ENCODE measurements at regions not wholly inside any gene's neighbourhood (a gene's known extent, or its start where the extent isn't known, plus 50 kb on each side); places are given as distances from the start of the nearest gene placed in this dataset.

DNA sequence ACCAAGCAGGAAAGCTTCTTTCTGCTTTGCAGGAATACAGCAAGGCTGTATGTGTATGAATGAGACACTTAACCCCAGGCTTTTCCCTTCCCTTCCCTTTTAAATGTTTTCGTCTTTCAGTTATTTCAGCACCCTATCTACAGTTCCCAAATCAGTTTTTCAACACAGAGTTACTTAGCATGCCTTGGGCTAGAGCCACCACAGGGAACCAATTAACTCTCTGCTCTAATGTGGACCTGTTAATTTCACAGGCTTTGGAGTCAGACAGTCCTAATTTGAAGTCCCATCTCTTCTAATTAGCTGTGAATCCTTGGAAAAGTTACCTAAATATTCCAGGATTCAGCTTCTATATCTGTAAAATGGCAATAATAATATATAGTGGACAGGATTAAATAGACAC is 89.2 kb upstream of the REG3A start:
- no peak for DNase-seq (ENCODE audit: low read depth in 1 of 2, low spot score in 1 of 2)
- Histone ChIP-seq H3K4me3 (replicated peaks; ENCODE audit: insufficient read depth, low read length) (no peak overlapping the region), H3K27ac (replicated peaks) (no peak overlapping the region), H3K27me3 (ENCODE audit: insufficient read depth, poor library complexity, severe bottlenecking) (no peaks in the 10 kb centered on the region)
- TF ChIP-seq POLR2AphosphoS5 (IDR thresholded peaks at IDR 0.05; ENCODE audit: low read depth) (no peak), GABPA (IDR thresholded peaks at IDR 0.05; ENCODE audit: low read depth) (no peak), SPI1 (IDR thresholded peaks at IDR 0.05; ENCODE audit: borderline replicate concordance, low read depth) (no peak)
- TF ChIP-seq, protein P1, sequence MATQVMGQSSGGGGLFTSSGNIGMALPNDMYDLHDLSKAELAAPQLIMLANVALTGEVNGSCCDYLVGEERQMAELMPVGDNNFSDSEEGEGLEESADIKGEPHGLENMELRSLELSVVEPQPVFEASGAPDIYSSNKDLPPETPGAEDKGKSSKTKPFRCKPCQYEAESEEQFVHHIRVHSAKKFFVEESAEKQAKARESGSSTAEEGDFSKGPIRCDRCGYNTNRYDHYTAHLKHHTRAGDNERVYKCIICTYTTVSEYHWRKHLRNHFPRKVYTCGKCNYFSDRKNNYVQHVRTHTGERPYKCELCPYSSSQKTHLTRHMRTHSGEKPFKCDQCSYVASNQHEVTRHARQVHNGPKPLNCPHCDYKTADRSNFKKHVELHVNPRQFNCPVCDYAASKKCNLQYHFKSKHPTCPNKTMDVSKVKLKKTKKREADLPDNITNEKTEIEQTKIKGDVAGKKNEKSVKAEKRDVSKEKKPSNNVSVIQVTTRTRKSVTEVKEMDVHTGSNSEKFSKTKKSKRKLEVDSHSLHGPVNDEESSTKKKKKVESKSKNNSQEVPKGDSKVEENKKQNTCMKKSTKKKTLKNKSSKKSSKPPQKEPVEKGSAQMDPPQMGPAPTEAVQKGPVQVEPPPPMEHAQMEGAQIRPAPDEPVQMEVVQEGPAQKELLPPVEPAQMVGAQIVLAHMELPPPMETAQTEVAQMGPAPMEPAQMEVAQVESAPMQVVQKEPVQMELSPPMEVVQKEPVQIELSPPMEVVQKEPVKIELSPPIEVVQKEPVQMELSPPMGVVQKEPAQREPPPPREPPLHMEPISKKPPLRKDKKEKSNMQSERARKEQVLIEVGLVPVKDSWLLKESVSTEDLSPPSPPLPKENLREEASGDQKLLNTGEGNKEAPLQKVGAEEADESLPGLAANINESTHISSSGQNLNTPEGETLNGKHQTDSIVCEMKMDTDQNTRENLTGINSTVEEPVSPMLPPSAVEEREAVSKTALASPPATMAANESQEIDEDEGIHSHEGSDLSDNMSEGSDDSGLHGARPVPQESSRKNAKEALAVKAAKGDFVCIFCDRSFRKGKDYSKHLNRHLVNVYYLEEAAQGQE (IDR thresholded peaks at IDR 0.05; ENCODE audit: insufficient replicate concordance, low read depth) = no peak
- TF ChIP-seq, protein P2, sequence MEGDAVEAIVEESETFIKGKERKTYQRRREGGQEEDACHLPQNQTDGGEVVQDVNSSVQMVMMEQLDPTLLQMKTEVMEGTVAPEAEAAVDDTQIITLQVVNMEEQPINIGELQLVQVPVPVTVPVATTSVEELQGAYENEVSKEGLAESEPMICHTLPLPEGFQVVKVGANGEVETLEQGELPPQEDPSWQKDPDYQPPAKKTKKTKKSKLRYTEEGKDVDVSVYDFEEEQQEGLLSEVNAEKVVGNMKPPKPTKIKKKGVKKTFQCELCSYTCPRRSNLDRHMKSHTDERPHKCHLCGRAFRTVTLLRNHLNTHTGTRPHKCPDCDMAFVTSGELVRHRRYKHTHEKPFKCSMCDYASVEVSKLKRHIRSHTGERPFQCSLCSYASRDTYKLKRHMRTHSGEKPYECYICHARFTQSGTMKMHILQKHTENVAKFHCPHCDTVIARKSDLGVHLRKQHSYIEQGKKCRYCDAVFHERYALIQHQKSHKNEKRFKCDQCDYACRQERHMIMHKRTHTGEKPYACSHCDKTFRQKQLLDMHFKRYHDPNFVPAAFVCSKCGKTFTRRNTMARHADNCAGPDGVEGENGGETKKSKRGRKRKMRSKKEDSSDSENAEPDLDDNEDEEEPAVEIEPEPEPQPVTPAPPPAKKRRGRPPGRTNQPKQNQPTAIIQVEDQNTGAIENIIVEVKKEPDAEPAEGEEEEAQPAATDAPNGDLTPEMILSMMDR (IDR thresholded peaks at IDR 0.05; ENCODE audit: insufficient read depth, low read length) = no peak

DNA sequence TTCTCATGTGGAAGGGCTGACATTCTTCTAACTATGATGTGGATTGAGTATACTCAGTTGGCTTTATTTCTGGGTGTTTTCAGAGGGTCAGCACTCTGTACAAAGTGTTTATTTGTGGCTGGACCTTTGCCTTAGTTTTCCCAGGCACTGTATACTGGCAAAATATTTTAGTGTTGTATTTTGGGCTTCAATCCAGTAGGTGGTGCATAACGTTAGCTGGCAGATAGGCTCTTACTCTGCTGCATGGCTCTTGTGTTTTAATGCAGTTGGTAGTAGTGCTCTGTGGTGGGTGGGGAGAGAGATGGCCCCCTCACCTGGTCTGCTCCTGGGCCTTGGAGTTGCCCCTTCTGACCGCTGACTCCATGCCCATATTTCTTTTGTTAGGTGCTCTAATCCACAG is 75.6 kb upstream of the REG3A start:
- Histone ChIP-seq H3K4me3 (replicated peaks; ENCODE audit: insufficient read depth, low read length) (no peak overlapping the region), H3K27ac (replicated peaks) (no peak overlapping the region), H3K27me3 (ENCODE audit: insufficient read depth, poor library complexity, severe bottlenecking) (no peaks in the 10 kb centered on the region)
- TF ChIP-seq SPI1 (IDR thresholded peaks at IDR 0.05; ENCODE audit: borderline replicate concordance, low read depth) (no peak), GABPA (IDR thresholded peaks at IDR 0.05; ENCODE audit: low read depth) (no peak), POLR2AphosphoS5 (IDR thresholded peaks at IDR 0.05; ENCODE audit: low read depth) (no peak)
- TF ChIP-seq, protein P2 (IDR thresholded peaks at IDR 0.05; ENCODE audit: insufficient read depth, low read length) = peak; percentile 11
- no peak for DNase-seq (ENCODE audit: low read depth in 1 of 2, low spot score in 1 of 2)

DNA sequence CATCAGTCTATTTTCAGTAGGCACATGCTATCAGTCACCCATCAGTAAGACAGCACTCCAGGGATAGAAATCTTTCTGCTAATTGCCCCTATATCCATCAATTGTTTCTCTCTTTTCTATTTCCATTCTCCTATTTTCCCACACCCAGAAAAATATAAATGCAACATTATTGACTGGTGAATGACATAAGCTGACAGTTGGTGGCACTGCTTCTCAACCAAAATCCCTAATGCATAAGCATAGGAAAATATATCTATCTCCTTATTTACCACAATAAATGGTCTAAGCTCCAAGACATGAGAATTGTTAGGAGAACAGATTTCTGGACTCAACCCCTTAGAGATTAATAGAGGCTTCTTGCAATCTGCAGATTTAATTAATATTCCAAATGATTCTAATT is 64.0 kb upstream of the REG3A start:
- DNase-seq (ENCODE audit: low read depth in 1 of 2, low spot score in 1 of 2) = no peak
- Histone ChIP-seq H3K27me3 (ENCODE audit: insufficient read depth, poor library complexity, severe bottlenecking) (no peaks in the 10 kb centered on the region), H3K4me3 (replicated peaks; ENCODE audit: insufficient read depth, low read length) (no peak overlapping the region), H3K27ac (replicated peaks) (no peak overlapping the region)
- TF ChIP-seq, protein P1 (IDR thresholded peaks at IDR 0.05; ENCODE audit: insufficient replicate concordance, low read depth) = no peak
- TF ChIP-seq POLR2AphosphoS5 (IDR thresholded peaks at IDR 0.05; ENCODE audit: low read depth) (no peak), GABPA (IDR thresholded peaks at IDR 0.05; ENCODE audit: low read depth) (no peak), SPI1 (IDR thresholded peaks at IDR 0.05; ENCODE audit: borderline replicate concordance, low read depth) (no peak)
- TF ChIP-seq, protein P2 (IDR thresholded peaks at IDR 0.05; ENCODE audit: insufficient read depth, low read length) = no peak

DNA sequence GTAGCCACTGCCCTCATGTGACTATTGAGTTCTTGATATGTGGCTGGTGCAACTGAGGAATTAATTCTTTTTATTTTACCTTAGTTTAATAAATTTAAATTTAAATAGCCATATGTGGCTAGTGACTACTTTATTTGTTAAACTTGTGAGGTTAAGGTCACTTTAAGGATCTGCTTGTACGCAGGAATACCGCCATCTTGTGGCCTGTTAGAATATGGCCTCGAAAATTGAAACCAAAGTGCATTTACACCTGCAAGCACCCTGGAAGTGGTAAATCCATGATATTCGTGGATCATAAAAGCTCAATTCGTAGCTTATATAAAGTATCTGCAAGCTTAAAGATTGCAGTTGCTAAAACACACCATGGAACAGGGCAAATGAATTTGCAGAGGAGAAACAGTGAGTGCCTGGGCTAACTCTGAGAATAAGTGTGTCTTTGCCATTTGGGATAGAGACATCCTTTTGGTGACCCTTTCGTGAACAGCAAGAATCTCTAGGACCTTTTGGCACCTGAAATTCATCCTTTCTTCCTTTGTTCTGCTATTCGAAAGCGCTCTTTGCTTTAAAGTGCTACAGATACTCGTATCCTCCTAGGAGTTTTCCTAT is 59.9 kb upstream of the REG3A start:
- no peak for TF ChIP-seq GABPA (IDR thresholded peaks at IDR 0.05; ENCODE audit: low read depth)
- TF ChIP-seq, protein P2 (IDR thresholded peaks at IDR 0.05; ENCODE audit: insufficient read depth, low read length) = peak; percentile 82
- no peak for TF ChIP-seq SPI1 (IDR thresholded peaks at IDR 0.05; ENCODE audit: borderline replicate concordance, low read depth)
- TF ChIP-seq, protein P1 (IDR thresholded peaks at IDR 0.05; ENCODE audit: insufficient replicate concordance, low read depth) = no peak
- no peak for TF ChIP-seq POLR2AphosphoS5 (IDR thresholded peaks at IDR 0.05; ENCODE audit: low read depth)
- Histone ChIP-seq H3K27me3 (ENCODE audit: insufficient read depth, poor library complexity, severe bottlenecking) (no peaks in the 10 kb centered on the region), H3K4me3 (replicated peaks; ENCODE audit: insufficient read depth, low read length) (no peak overlapping the region), H3K27ac (replicated peaks) (no peak overlapping the region)
- DNase-seq (ENCODE audit: low read depth in 1 of 2, low spot score in 1 of 2) = peak; percentile 25 to 35
